Left kidney (tissue), 1 donor: ENCODE measurements at regions not wholly inside any gene's neighbourhood (a gene's known extent, or its start where the extent isn't known, plus 50 kb on each side); places are given as distances from the start of the nearest gene placed in this dataset.
"Not testable (repeated sequence)": the region's sequence is repeated elsewhere in the genome, so short reads cannot be mapped to it uniquely, and the experiment has no call there.

Source experiments
- DNase-seq: peaks from one replicate; pipeline ENCODE4 v3.0.0-alpha.2; 2013

- DNase-seq: no peak
Observed at GRCh38 chr10:84938117-84938905, 609.9 kb downstream of the CCSER2 start.

DNA sequence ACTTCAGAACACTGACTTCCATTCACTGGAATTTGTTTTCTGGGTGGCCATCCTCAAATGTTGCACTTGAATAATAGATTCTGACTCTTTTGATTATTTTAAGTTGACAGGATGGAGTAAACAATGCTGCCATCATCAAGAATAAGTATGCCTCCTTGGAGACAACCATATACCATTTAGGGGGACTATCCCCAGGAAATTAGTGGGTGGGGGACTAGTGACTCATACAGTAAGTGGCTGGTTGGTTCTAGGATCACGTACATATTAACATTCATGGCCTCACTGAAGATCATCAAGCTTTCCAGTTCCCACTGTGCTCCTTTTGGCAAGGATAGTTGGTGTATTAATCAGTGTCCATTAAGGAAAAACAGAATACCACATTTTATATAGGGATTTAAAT lies 615.2 kb downstream of the CCSER2 start:
- DNase-seq: no peak

DNA sequence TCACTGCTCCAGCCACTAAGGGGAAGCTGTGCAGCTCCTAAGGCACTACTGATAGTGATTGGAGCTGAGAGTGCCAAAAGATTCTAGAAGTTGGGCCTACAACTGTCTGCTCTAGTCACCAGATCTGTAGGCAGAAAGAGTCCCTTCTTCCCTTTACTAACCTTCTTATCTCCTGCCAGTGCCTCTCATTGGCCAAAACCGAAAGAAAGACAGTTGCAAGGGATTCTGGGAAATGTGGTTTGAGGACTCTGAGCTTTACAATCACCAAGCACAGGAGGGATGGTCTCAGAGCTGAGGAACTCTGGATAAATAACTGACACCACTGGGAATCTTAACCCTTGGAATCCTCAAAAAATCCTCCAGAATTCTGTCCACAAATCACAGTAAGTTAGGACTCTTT lies 615.8 kb downstream of the CCSER2 start:
- DNase-seq: no peak

- no peak for DNase-seq
Observed at GRCh38 chr10:84945791-84946190, 617.4 kb downstream of the CCSER2 start.

- no peak for DNase-seq
Observed at GRCh38 chr10:84946904-84947303, 618.5 kb downstream of the CCSER2 start.

GRCh38 chr10:84948644-84949043 lies 620.3 kb downstream of the CCSER2 start:
- no peak for DNase-seq

DNA sequence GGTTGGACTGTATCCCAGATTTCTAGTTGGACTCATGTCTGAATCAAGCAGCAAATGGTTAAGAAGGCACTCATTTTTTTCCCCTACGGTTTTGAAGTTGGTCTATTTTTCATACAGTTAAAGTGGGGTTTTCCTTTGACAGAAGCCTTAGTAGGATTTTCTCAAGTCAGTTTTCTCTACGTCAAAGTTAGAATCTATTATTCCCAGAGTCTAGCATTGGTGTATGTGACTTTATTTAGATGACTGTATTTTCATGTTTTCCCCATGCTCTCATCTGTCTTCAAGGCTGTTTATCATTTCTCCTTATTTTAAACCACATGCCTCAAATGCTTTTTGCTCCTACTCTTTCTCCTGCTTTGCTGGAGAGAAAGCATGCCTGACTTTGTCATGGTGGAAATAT lies 623.2 kb downstream of the CCSER2 start:
- no peak for DNase-seq

DNA sequence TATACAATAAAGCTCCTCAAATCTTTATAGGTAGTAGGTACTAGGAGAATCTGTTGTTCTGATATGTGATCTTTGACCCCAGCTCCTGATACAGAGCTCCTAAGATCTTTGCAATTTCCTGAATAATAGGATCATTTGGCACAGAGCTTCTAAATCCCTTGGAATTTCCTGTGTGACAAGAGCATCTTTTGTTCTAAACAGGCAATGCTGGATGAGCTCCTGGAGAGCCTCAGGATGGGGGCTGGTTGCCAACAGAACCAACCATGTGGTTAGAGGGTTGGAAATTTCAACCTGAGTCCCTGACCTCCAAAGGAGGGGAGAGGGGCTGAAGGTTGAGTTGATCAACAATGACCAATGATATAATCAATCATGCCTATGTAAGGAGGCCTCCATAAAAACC lies 629.0 kb downstream of the CCSER2 start:
- DNase-seq: no peak

DNA sequence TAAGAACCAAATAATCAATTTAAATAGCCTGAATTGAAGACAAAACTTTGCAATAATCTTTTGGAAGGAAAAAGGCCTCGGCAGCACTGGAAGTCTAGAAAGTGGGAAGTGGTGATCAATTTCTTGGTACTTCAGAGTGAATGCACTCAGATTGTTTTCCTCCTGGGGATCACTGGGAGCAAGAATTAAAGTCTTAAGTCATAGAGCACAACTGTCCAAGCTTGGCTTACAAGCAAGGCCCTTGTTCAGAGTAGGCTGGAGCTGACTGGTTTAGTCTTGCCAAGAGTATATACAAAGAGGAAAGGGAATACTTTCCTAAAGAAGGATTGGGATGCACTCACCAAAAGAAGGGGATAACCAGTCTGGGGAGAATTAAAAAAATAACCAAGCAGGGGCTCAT lies 637.1 kb downstream of the CCSER2 start:
- no peak for DNase-seq

DNA sequence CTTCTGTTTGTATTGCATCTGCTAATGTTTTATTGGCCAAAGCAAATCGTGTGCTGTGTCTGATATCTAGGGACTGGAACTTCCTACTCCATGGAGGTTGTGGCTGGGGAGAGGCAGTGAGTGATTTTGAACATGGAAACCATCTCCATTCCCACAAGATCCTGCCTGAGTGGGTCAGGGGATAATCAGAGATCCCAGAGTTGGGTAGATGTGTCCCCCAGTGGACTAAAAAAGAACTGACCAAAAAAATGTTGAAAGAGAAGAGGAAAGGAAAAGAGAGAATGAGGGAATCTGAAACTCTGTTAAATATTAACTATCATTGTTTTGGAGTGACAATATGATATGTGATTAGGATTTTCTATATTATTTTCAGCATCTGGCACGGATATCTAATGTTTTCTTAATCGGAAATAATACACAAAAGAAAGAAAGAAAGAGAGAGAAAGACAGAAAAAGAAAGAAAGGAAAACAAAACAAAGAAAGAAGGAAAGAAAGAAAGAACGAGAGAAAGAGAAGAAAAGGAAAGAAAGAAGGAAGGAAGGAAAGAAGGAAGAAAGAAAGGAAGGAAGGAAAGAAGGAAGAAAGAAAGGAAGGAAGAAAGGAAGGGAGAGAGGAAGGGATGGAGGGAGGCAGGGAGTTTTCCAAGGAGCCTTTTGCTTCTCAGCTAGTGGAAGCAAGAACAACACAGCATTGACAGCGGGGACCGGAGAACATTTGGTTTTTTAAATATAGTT lies 638.5 kb downstream of the CCSER2 start:
- no peak for DNase-seq

- DNase-seq: not testable (repeated sequence)
Observed at GRCh38 chr10:84969297-84969696, 640.9 kb downstream of the CCSER2 start.

DNA sequence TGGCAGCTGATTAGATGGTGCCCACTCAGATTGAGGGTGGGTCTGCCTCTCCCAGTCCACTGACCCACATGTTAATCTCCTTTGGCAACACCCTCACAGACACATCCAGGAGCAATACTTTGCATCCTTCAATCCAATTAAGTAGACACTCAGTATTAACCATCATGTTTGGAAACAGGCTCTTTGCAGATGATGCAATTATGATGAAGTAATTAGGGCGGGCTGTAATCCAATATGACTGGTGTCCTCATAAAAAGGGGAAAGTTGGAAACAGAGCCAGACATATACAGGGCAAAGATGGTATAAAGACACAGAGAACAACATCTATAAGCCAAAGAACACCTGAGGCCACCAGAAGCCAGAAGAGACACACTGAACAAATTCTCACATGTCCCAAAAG lies 658.6 kb downstream of the CCSER2 start:
- no peak for DNase-seq

DNA sequence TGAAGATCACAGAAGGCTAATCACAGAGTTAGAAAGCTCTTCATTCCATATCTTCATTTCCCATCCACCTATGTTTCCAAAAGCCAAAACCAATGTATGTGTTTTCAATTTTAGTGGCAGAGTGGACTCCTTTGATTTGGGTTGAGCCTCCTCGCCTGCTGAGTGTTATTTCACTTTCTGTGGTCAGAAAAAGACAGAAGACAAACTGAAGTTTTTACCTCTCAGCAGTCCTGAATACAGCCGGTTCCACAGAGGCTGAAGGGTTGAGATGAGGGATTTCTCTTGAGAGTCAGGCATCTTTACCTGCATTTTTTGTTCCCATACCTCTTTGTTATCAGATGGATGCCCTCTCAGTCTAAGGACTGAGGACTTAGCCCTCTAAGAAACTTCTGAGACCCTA lies 659.6 kb downstream of the CCSER2 start:
- no peak for DNase-seq

- DNase-seq: no peak
Observed at GRCh38 chr10:84990713-84991112, 662.3 kb downstream of the CCSER2 start.

GRCh38 chr10:84991301-84991700 lies 662.9 kb downstream of the CCSER2 start:
- DNase-seq: no peak

DNA sequence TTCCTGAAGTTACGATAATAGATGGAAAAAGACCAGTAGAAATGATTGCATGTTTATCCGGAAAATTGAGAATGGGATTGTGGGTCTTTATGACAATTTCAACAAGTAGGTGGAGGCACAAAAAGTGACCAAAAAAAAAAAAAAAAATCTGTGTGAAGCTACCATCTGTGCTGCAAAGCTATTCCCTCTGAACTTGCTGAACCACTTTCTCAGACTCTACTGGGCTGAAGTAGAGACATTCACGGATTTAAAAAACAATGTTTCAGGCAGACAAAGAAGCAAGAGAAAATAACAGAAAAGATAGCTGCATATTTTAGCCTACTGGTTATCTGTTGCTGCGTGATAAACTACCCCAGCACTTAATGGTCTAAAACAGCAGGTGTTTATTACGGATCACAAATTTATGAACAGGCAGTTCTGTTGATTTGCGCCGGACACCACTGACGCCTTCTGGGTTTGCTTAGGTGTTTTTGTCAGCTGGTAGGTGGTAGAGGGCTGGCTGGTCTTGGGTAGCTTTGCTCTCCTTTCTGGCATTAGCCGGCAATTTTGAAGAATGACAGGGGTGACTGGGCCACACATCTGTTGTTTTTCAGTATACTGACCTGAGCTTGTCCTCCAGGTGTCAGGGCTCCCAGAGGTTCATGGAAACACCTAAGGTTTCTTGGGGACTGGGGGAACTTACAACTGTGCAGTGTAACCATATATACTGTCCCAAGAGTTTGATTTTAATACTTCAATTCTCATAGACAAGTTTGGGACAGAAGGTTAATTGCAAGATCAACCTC lies 665.1 kb downstream of the CCSER2 start:
- DNase-seq: no peak

DNA sequence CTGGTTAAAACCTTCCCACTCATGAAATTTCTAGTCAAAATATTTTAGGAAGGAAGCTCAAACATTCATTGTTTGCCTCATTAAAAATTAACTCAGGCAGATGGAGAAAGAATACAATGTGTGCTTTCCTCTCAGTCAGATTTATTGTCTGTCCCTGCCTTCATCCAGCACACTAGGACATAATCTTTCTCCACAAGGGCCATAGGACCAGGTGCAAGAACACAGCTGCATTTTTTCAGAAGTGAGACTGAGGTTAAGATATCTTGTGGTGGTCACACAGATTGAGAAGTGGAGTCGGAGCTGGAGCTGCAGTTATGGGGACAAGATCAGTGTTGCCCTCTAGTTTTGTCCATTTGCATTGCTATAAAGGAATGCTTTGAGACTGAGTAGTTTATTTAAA lies 666.3 kb downstream of the CCSER2 start:
- DNase-seq: no peak

DNA sequence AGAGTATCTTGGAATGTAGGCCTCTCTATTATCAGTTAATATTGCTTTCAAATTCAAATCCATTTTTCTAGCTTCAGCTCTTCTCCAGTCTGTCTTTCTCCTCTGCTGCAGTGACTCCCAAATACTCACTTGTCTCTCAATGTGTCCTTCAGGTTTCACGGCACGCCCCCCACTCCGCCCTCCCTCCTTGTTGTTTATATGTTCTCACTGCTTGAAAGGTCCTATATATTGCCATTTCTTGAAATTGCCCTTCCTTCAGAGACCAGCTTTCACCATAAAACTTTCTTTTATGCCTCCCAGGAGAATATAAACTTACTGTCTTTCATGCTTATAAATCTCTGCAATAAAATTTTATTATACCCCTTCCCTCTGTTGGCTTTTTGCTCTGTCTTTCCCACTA lies 668.2 kb downstream of the CCSER2 start:
- no peak for DNase-seq

- DNase-seq: no peak
Observed at GRCh38 chr10:84997870-84998269, 669.5 kb downstream of the CCSER2 start.

DNA sequence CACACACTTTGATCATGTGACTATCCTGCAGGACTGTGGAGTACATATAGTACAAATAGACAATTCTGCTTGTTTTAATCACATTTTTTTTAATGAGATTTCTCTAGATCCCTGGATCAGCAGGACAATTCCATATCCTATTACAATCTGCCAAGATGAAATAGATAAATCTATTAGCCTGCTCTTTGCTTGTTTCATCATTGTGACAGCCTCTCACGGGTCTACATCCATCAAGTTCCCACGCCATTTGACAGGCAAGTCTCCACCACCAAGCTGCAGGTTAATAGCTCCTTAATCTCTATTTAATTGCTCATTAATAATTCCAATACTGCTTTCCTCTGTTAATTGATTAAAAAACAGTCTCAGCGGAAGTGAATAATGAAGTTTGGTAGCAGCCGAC lies 671.5 kb downstream of the CCSER2 start:
- no peak for DNase-seq

DNA sequence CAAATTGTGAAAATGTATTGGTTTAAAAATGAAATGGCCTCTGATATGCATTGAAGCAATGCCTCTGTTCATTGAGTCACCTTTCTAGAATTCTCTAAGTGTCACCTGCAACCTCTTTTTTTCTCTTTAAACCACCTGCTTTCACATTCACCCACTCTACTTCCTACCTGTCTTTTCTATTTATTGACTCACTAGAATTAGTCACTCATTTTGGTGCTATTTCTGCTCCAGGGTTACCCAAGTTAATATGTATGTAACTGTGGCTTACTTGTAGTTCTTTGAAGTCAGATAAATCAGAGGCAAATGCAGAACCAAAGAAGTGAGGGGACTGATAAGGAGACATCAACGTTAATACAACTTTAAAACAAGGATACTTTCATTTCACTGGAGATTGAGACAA lies 674.7 kb downstream of the CCSER2 start:
- DNase-seq: no peak

DNA sequence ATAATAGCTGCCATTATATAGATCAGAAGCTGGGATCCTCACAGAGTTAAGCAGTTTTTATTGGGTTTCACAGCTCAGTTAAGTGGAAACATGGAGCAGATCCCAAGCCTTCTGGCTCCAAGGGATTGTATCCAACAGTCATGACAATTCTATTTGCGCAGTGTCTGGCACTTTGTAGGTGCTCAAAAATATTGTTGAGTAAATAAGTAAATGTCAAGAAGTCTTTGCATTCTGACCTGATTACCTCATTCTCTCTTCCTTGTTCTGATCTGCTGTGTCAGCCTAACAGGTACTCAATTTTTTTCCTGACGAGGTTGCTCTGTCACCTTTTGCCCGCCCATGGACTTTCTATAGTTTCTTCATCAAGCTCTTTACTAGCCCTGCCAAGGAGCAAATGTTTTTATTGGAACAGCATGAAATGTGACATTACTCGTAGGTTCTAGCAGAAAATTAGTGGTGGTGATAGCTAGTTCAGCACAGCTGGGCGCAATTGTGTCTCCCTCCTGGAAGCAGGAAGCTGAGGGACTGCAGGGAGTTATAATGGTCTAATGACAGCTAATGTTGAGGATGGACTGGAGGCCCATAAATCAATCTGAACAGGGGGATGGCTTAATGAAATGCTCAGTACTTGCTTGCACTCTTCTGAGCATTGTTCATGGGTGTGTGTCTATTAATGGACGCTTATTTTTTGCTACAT lies 680.2 kb downstream of the CCSER2 start:
- DNase-seq: no peak
